WTC11 (cell line): ENCODE measurements at regions not wholly inside any gene's neighbourhood (a gene's known extent, or its start where the extent isn't known, plus 50 kb on each side); places are given as distances from the start of the nearest gene placed in this dataset.

ENCODE experiments used
- ATAC-seq: fragments of 200-7000 bp; cut with Tn5 transposase; 2 replicates; pipeline ENCODE4 v1.10.0; 2021; ENCODE audit warnings: mild to moderate bottlenecking, moderate library complexity
- CTCF ChIA-PET: fragments of 300-600 bp; sonication (Branson Sonifier 250); formaldehyde crosslinking; loops from one replicate; lab custom pipeline; 2021; ENCODE audit warnings: antibody characterized with exemption; lab: Charles Lee
- POLR2A ChIA-PET: fragments of 350-600 bp; sonication (Branson Sonifier 250); formaldehyde crosslinking; loops from one replicate; lab custom pipeline; 2021; ENCODE audit warnings: antibody characterized with exemption; lab: Charles Lee
- DNase-seq: peaks from one replicate; pipeline ENCODE4 v3.0.0; 2021; ENCODE audit warnings: low spot score
- H3K27ac Mint-ChIP-seq: 2 replicates; pipeline ENCODE4 v1.8.0; 2021; ENCODE audit warnings: mixed read lengths
- H3K27me3 Mint-ChIP-seq: 2 replicates; pipeline ENCODE4 v1.8.0; 2021; ENCODE audit warnings: low read depth, mild to moderate bottlenecking, moderate library complexity, mixed read lengths
- H3K36me3 Mint-ChIP-seq: 2 replicates; pipeline ENCODE4 v1.8.0; 2021; ENCODE audit warnings: mixed read lengths
- H3K4me1 Mint-ChIP-seq: 2 replicates; pipeline ENCODE4 v1.8.0; 2022; ENCODE audit warnings: mixed read lengths
- H3K4me3 Mint-ChIP-seq: 2 replicates; pipeline ENCODE4 v1.8.0; 2021; ENCODE audit warnings: mild to moderate bottlenecking, moderate library complexity, mixed read lengths
- H3K9me3 Mint-ChIP-seq: 2 replicates; pipeline ENCODE4 v1.8.0; 2021; ENCODE audit warnings: mixed read lengths
- CBFB ChIP-seq: sonication (generic); formaldehyde crosslinking; IDR thresholded peaks from 2 replicates; pipeline ENCODE4 v1.8.1; 2022; ENCODE audit warnings: mild to moderate bottlenecking, low read depth, missing genetic modification reagents
- CREB1 ChIP-seq: sonication (generic); formaldehyde crosslinking; IDR thresholded peaks from 2 replicates; pipeline ENCODE4 v1.8.0; 2023; ENCODE audit warnings: mild to moderate bottlenecking, missing genetic modification reagents
- FOXK1 ChIP-seq: sonication (generic); formaldehyde crosslinking; IDR thresholded peaks from 2 replicates; pipeline ENCODE4 v1.8.0; 2022; ENCODE audit warnings: mild to moderate bottlenecking, moderate library complexity, missing genetic modification reagents
- JAZF1 ChIP-seq: fragments of 250-450 bp; sonication (Bioruptor Pico); IDR thresholded peaks from 2 replicates; pipeline ENCODE4 v1.9.0; 2021; ENCODE audit warnings: moderate library complexity, mild to moderate bottlenecking, inconsistent platforms
- NFATC4 ChIP-seq: fragments of 250-450 bp; sonication (Bioruptor Pico); IDR thresholded peaks from 2 replicates; pipeline ENCODE4 v1.9.0; 2021; ENCODE audit warnings: mild to moderate bottlenecking
- NFE2L1 ChIP-seq: sonication (generic); formaldehyde crosslinking; IDR thresholded peaks from 2 replicates; pipeline ENCODE4 v1.8.1; 2023; ENCODE audit warnings: missing genetic modification reagents
- SMAD3 ChIP-seq: sonication (generic); formaldehyde crosslinking; IDR thresholded peaks from 2 replicates; pipeline ENCODE4 v1.8.0; 2022; ENCODE audit warnings: missing genetic modification reagents, mild to moderate bottlenecking, borderline replicate concordance
- SOX15 ChIP-seq: fragments of 250-450 bp; sonication (Bioruptor Pico); IDR thresholded peaks from 2 replicates; pipeline ENCODE4 v1.9.0; 2021; ENCODE audit warnings: mild to moderate bottlenecking
- TCF7 ChIP-seq: sonication (generic); formaldehyde crosslinking; IDR thresholded peaks from 2 replicates; pipeline ENCODE4 v1.8.0; 2022; ENCODE audit warnings: mild to moderate bottlenecking, low read depth, missing genetic modification reagents, moderate library complexity
- TEAD1 ChIP-seq: sonication (generic); formaldehyde crosslinking; IDR thresholded peaks from 2 replicates; pipeline ENCODE4 v1.8.0; 2022; ENCODE audit warnings: mild to moderate bottlenecking, missing genetic modification reagents
- ZNF121 ChIP-seq: sonication (generic); formaldehyde crosslinking; IDR thresholded peaks from 2 replicates; pipeline ENCODE4 v1.8.0; 2023; ENCODE audit warnings: missing genetic modification reagents
- ZNF219 ChIP-seq: sonication (generic); formaldehyde crosslinking; IDR thresholded peaks from 2 replicates; pipeline ENCODE4 v1.8.0; 2023; ENCODE audit warnings: missing genetic modification reagents, mild to moderate bottlenecking, borderline replicate concordance
- ZNF263 ChIP-seq: sonication (generic); formaldehyde crosslinking; IDR thresholded peaks from 2 replicates; pipeline ENCODE4 v1.8.1; 2022; ENCODE audit warnings: low read depth, mild to moderate bottlenecking, moderate library complexity, missing genetic modification reagents
- ZNF423 ChIP-seq: fragments of 250-450 bp; sonication (Bioruptor Pico); IDR thresholded peaks from 2 replicates; pipeline ENCODE4 v2.1.2; 2022; ENCODE audit warnings: mild to moderate bottlenecking, moderate library complexity
- ZNF671 ChIP-seq: fragments of 250-450 bp; sonication (Bioruptor Pico); IDR thresholded peaks from 2 replicates; pipeline ENCODE4 v1.8.0; 2021; ENCODE audit warnings: mild to moderate bottlenecking
- TF ChIP-seq, protein P1 (sequence below): fragments of 200-600 bp; IDR thresholded peaks from 2 replicates; pipeline ENCODE4 v1.8.0; 2022; ENCODE audit warnings: antibody characterized with exemption
- TF ChIP-seq, protein P2 (sequence below): fragments of 250-450 bp; sonication (Bioruptor Pico); IDR thresholded peaks from 2 replicates; pipeline ENCODE4 v2.1.2; 2022; ENCODE audit warnings: mild to moderate bottlenecking, moderate library complexity
- TF ChIP-seq, protein P3 (sequence below): sonication (generic); formaldehyde crosslinking; IDR thresholded peaks from 2 replicates; pipeline ENCODE4 v1.8.1; 2022; ENCODE audit warnings: low read depth, mild to moderate bottlenecking, moderate library complexity, missing genetic modification reagents, borderline replicate concordance
- TF ChIP-seq, protein P4 (sequence below): sonication (generic); formaldehyde crosslinking; IDR thresholded peaks from 2 replicates; pipeline ENCODE4 v1.8.0; 2022; ENCODE audit warnings: mild to moderate bottlenecking, missing genetic modification reagents
- TF ChIP-seq, protein P5 (sequence below): sonication (generic); formaldehyde crosslinking; conservative IDR thresholded peaks from 2 replicates; pipeline ENCODE4 v1.8.1; 2023; ENCODE audit warnings: mild to moderate bottlenecking, low read depth, missing genetic modification reagents, moderate library complexity
- TF ChIP-seq, protein P6 (sequence below): fragments of 250-450 bp; sonication (Bioruptor Pico); IDR thresholded peaks from 2 replicates; pipeline ENCODE4 v1.9.0; 2021; ENCODE audit warnings: mild to moderate bottlenecking
- TF ChIP-seq, protein P7 (sequence below): sonication (generic); formaldehyde crosslinking; IDR thresholded peaks from 2 replicates; pipeline ENCODE4 v1.8.1; 2023; ENCODE audit warnings: mild to moderate bottlenecking, missing genetic modification reagents
- TF ChIP-seq, protein P8 (sequence below): sonication (generic); formaldehyde crosslinking; IDR thresholded peaks from 2 replicates; pipeline ENCODE4 v1.8.1; 2023; ENCODE audit warnings: mild to moderate bottlenecking, missing genetic modification reagents, moderate library complexity

DNA sequence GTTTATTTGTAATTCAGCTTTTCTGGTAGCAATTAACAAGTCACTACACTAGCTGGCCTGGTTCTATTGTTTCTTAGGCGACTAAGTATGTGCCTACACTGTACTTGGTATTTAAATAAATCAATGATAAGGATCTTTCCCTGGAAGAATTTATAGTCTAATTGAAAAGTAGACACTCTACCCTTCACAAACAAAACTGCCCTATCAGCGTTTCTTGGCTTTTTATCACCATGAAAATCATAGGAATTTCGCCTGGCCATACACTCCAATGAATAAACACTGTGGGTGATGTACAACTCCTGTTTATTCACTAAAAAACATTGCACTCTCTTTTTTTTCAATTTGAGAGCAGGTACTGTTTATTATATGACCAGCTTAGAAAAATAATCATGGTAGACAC lies 702.9 kb upstream of the ADGRL2 start:
- Mint-ChIP-seq H3K27me3 (no peaks in the 10 kb centered on the region), H3K27ac (no peak overlapping the region), H3K4me3 (no peak overlapping the region), H3K4me1 (no peaks in the 10 kb centered on the region), H3K36me3 (peaks cover 6% of the 10 kb centered on the region), H3K9me3 (peaks cover 31% of the 10 kb centered on the region)
- DNase-seq, result no peak
- POLR2A ChIA-PET, result no interaction called here
- TF ChIP-seq ZNF423 (CRISPR knock-in tag) (no peak), NFE2L1 (CRISPR knock-in tag) (no peak), CREB1 (no peak), ZNF219 (CRISPR knock-in tag) (no peak), ZNF263 (CRISPR knock-in tag) (no peak)
- TF ChIP-seq, protein P1, sequence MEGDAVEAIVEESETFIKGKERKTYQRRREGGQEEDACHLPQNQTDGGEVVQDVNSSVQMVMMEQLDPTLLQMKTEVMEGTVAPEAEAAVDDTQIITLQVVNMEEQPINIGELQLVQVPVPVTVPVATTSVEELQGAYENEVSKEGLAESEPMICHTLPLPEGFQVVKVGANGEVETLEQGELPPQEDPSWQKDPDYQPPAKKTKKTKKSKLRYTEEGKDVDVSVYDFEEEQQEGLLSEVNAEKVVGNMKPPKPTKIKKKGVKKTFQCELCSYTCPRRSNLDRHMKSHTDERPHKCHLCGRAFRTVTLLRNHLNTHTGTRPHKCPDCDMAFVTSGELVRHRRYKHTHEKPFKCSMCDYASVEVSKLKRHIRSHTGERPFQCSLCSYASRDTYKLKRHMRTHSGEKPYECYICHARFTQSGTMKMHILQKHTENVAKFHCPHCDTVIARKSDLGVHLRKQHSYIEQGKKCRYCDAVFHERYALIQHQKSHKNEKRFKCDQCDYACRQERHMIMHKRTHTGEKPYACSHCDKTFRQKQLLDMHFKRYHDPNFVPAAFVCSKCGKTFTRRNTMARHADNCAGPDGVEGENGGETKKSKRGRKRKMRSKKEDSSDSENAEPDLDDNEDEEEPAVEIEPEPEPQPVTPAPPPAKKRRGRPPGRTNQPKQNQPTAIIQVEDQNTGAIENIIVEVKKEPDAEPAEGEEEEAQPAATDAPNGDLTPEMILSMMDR, result no peak
- TF ChIP-seq, protein P2, sequence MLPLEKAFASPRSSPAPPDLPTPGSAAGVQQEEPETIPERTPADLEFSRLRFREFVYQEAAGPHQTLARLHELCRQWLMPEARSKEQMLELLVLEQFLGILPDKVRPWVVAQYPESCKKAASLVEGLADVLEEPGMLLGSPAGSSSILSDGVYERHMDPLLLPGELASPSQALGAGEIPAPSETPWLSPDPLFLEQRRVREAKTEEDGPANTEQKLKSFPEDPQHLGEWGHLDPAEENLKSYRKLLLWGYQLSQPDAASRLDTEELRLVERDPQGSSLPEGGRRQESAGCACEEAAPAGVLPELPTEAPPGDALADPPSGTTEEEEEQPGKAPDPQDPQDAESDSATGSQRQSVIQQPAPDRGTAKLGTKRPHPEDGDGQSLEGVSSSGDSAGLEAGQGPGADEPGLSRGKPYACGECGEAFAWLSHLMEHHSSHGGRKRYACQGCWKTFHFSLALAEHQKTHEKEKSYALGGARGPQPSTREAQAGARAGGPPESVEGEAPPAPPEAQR (CRISPR knock-in tag), result no peak
- TF ChIP-seq, protein P3, sequence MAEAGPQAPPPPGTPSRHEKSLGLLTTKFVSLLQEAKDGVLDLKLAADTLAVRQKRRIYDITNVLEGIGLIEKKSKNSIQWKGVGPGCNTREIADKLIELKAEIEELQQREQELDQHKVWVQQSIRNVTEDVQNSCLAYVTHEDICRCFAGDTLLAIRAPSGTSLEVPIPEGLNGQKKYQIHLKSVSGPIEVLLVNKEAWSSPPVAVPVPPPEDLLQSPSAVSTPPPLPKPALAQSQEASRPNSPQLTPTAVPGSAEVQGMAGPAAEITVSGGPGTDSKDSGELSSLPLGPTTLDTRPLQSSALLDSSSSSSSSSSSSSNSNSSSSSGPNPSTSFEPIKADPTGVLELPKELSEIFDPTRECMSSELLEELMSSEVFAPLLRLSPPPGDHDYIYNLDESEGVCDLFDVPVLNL (CRISPR knock-in tag), result no peak
- TF ChIP-seq, protein P4, sequence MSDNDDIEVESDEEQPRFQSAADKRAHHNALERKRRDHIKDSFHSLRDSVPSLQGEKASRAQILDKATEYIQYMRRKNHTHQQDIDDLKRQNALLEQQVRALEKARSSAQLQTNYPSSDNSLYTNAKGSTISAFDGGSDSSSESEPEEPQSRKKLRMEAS (CRISPR knock-in tag), result no peak
- TF ChIP-seq, protein P5, sequence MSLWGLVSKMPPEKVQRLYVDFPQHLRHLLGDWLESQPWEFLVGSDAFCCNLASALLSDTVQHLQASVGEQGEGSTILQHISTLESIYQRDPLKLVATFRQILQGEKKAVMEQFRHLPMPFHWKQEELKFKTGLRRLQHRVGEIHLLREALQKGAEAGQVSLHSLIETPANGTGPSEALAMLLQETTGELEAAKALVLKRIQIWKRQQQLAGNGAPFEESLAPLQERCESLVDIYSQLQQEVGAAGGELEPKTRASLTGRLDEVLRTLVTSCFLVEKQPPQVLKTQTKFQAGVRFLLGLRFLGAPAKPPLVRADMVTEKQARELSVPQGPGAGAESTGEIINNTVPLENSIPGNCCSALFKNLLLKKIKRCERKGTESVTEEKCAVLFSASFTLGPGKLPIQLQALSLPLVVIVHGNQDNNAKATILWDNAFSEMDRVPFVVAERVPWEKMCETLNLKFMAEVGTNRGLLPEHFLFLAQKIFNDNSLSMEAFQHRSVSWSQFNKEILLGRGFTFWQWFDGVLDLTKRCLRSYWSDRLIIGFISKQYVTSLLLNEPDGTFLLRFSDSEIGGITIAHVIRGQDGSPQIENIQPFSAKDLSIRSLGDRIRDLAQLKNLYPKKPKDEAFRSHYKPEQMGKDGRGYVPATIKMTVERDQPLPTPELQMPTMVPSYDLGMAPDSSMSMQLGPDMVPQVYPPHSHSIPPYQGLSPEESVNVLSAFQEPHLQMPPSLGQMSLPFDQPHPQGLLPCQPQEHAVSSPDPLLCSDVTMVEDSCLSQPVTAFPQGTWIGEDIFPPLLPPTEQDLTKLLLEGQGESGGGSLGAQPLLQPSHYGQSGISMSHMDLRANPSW (CRISPR knock-in tag), result no peak
- CTCF ChIA-PET, result no interaction called here
- ATAC-seq, result no peak

DNA sequence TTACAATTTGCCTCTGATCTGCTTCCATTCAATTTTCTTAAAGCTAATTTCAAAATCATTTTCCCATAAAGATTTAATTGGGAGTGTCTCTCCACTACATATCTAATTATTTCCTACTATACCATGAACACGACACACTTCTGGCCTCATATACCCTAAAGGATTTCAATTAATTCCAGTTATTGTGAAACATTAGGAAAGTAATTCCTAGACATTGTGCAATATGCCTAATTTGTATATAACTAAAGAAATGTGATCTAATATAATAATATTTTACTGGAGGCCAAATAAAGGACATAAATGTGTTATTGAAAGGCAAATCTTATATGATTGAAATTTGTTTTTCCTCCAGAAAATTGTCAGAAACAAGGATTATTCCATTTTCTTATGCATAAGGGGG lies 727.2 kb upstream of the ADGRL2 start:
- no peak for ATAC-seq
- H3K4me1 Mint-ChIP-seq, result peaks cover 26% of the 10 kb centered on the region
- no peak overlapping the region for H3K4me3 Mint-ChIP-seq
- CTCF ChIA-PET, result no interaction called here
- no peak overlapping the region for H3K27ac Mint-ChIP-seq
- no peak for TF ChIP-seq CBFB
- TF ChIP-seq, protein P6, sequence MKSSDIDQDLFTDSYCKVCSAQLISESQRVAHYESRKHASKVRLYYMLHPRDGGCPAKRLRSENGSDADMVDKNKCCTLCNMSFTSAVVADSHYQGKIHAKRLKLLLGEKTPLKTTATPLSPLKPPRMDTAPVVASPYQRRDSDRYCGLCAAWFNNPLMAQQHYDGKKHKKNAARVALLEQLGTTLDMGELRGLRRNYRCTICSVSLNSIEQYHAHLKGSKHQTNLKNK (CRISPR knock-in tag), result no peak
- TF ChIP-seq, protein P7, sequence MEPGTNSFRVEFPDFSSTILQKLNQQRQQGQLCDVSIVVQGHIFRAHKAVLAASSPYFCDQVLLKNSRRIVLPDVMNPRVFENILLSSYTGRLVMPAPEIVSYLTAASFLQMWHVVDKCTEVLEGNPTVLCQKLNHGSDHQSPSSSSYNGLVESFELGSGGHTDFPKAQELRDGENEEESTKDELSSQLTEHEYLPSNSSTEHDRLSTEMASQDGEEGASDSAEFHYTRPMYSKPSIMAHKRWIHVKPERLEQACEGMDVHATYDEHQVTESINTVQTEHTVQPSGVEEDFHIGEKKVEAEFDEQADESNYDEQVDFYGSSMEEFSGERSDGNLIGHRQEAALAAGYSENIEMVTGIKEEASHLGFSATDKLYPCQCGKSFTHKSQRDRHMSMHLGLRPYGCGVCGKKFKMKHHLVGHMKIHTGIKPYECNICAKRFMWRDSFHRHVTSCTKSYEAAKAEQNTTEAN, result no peak
- TF ChIP-seq JAZF1 (CRISPR knock-in tag), result no peak
- TF ChIP-seq ZNF121 (CRISPR knock-in tag), result no peak
- TF ChIP-seq, protein P4 (CRISPR knock-in tag), result no peak
- TF ChIP-seq SMAD3 (CRISPR knock-in tag), result no peak
- TF ChIP-seq ZNF671 (CRISPR knock-in tag), result no peak
- TF ChIP-seq TCF7 (CRISPR knock-in tag), result no peak
- TF ChIP-seq SOX15 (CRISPR knock-in tag), result no peak
- TF ChIP-seq NFATC4 (CRISPR knock-in tag), result no peak
- no peak for TF ChIP-seq FOXK1 (CRISPR knock-in tag)
- TF ChIP-seq TEAD1 (CRISPR knock-in tag), result no peak
- TF ChIP-seq NFE2L1 (CRISPR knock-in tag), result no peak
- no peak for TF ChIP-seq ZNF263 (CRISPR knock-in tag)
- TF ChIP-seq, protein P8, sequence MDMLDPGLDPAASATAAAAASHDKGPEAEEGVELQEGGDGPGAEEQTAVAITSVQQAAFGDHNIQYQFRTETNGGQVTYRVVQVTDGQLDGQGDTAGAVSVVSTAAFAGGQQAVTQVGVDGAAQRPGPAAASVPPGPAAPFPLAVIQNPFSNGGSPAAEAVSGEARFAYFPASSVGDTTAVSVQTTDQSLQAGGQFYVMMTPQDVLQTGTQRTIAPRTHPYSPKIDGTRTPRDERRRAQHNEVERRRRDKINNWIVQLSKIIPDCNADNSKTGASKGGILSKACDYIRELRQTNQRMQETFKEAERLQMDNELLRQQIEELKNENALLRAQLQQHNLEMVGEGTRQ, result no peak
- H3K27me3 Mint-ChIP-seq, result no peaks in the 10 kb centered on the region
- H3K36me3 Mint-ChIP-seq, result no peaks in the 10 kb centered on the region
- no peaks in the 10 kb centered on the region for H3K9me3 Mint-ChIP-seq
- no peak for DNase-seq
- POLR2A ChIA-PET, result no interaction called here
